HG02759 (cell line): ENCODE measurements at regions not wholly inside any gene's neighbourhood (a gene's known extent, or its start where the extent isn't known, plus 50 kb on each side); places are given as distances from the start of the nearest gene placed in this dataset.
A peak's percentile ranks its signal among the peaks of the same experiment; 100 is the strongest.
"Not testable (repeated sequence)": the region's sequence is repeated elsewhere in the genome, so short reads cannot be mapped to it uniquely, and the experiment has no call there.

ENCODE experiments used
- ATAC-seq: cut with Tn5 transposase; IDR thresholded peaks from one replicate; pipeline ENCODE4 v1.9.1; 2021; ENCODE audit warnings: mild to moderate bottlenecking, moderate library complexity; ENCODE audit not compliant: unreplicated experiment

DNA sequence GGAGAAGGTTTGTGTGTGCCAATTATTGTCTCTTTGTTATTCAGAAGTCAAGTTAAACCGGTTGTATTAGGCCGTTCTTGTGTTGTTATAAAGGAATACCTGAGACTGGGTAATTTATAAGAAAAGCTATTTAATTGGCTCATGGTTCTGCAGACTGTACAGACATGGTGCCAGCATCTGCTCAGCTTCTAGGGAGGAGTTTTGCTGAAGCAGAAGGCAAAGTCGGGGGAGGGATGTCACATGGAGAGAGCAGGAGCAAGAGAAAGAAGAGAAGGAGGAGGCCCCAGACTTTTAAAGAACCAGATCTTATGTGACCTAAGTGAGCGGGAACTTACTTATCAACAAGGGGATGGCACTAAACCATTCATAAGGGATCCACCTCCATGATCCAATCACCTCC lies 349.3 kb upstream of the PCDH18 start:
- no peak for ATAC-seq

DNA sequence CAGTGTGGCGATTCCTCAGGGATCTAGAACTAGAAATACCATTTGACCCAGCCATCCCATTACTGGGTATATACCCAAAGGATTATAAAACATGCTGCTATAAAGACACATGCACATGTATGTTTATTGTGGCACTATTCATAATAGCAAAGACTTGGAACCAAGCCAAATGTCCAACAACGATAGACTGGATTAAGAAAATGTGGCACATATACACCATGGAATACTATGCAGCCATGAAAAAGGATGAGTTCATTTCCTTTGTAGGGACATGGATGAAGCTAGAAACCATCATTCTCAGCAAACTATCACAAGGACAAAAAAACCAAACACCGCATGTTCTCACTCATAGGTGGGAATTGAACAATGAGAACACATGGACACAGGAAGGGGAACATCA lies 335.8 kb upstream of the PCDH18 start:
- not testable (repeated sequence) for ATAC-seq

DNA sequence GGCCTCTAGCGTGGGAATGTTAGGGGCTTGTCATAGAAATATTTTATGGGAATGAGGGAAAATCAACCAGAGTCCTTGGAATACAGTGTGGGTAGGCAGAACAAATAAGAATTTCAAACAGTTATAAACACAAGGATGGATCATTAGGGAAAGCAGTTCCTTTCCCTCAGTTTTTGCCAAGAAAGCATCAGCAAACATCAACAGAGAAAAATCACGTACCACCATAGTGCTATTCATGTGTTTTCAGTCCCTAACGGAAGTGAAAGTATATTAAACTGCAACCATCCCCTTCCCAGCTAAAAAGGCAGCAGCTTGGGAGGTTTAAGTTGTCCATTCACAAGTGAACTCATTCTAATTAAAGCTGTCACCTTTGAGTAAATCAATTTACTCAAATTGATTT lies 334.4 kb upstream of the PCDH18 start:
- no peak for ATAC-seq

DNA sequence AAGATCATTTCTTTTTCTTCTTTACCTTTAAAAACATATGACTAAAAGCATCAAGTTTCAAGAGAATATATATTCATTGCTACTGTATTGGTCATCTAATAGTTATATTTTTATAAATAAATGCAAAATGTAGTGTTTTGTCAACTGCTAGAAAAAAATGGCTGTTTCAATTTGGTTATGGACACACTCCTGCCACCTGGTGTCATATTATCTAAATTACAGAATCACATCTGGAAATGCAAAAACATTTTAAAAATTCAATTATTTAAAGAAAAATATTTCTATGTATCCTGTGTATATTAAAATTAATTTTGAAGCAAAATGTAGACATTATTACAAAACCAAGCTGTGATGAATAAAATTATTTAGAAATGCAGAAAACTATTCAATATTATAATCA lies 329.4 kb upstream of the PCDH18 start:
- no peak for ATAC-seq

DNA sequence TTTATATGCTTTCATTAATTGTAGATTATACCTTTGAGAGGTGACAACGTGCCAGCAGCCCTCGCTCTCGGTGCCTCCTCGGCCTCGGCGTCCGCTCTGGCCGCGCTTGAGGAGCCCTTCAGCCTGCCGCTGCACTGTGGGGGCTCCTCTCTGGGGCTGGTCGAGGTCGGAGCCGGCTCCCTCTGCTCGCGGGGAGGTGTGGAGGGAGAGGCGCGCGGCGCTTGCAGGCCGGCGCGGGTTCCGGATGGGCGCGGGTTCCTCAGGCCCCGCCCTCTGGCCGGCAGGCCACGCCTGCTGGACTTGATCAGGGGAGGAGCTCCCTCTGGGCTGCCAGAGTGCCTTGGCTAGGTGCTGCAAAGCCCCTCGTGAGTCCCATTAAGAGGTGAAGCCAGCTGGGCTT lies 321.1 kb upstream of the PCDH18 start:
- ATAC-seq = no peak

DNA sequence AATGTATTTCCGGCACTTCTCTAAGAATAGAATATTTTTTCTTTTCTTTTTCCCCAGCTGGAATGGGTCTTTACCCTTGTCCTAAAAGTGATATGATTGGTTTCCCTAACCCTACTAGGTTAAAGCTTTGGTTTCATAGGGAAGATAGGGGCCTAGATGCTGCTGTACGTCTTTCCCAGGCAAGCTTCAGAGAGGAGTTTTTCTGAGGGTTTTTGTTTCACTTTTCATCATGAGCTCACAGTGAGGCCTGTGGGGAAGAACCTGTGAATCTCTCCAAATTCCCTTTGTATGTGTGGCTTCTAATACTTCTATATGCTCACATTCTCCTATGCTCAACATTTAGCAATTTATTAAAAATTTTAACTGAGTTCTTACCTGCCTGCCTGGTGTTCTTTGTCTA lies 320.0 kb upstream of the PCDH18 start:
- ATAC-seq = no peak

DNA sequence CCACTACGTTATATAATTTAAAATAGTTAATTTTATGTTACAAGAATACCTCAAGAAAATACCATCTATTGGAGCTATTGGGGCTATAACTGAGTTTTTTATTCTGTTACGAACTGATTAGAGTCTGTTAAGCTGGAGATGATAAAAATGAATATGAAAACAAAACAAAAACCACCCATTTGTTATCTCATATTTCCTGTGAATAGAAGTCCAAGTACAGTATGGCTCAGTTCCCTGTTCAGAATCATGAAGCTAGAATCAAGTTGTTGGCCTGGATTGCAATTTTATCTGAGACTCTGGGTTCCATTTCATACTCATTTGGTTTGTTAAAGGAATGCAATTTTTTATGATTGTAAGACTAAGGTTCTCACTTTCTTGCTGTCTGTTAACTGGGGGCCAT lies 319.1 kb upstream of the PCDH18 start:
- ATAC-seq = no peak

DNA sequence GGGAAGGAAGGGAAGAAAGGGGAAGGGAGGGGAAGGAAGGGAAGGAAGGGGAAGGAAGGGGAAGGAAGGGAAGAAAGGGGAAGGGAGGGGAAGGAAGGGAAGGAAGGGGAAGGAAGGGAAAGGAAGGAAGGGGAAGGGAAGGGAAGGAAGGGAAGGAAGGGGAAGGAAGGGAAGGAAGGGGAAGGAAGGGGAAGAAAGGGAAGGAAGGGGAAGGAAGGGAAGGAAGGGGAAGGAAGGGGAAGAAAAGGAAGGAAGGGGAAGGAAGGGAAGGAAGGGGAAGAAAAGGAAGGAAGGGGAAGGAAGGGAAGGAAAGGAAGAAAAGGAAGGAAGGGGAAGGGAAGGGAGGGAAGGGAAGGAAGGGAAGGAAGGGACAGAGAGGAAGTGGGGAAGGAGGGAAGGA lies 295.7 kb upstream of the PCDH18 start:
- ATAC-seq = not testable (repeated sequence)

DNA sequence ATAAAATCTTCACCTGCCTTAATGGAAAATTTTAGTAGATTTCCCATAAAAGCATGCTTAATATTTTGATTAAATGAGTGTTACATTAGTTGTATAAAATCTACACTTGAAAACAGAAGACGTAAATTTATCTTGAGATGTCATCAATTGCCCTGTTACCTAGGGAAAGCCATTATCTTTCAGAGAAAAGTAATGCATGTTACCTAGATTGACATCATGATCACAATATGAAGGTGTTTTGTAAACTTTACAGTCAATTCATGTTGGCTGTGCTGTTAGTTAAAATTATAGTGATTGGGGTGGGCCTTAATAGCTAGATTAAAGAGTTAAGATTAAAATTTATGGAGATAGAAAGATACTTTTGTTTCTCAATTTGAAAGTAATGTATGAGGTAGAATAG lies 293.2 kb upstream of the PCDH18 start:
- no peak for ATAC-seq

DNA sequence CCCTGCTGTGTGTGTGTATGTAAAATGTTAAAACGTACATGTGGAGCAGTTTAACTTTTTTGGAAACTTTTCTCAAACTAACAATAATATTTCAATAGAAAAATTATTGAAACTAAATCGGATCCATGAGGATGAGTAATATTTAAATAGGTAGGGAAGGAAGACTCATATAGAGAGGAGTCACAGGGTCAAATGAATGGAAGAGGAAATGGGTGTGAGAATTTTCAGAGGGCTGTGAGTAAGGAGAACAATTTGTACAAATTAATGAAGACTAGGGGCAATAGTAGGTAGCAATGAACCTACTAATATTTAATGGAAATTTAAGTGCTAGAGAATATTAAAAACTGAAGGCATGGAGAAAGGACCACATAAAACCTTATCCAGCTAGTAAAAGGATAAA lies 290.7 kb upstream of the PCDH18 start:
- no peak for ATAC-seq

DNA sequence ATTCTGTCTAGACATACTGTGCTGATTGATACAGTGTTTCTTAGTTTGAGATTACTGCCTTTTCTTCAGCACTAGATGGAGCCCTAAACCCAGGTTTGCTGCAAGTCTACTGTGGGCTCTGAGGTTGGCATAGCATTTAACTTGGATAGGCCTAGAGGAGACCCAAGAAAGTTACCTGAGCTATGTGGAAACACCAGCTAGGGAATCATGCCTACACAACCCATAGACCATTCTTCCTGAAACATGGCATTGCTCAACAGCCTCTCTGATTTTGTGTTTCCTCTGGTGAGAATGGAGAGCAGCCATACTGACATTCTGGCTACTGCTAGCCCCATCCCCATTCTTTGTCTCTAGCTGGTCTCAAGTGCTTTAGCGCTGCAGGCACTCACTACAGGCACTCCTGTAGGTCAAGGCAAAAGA lies 287.7 kb upstream of the PCDH18 start:
- peak; percentile 92 for ATAC-seq

DNA sequence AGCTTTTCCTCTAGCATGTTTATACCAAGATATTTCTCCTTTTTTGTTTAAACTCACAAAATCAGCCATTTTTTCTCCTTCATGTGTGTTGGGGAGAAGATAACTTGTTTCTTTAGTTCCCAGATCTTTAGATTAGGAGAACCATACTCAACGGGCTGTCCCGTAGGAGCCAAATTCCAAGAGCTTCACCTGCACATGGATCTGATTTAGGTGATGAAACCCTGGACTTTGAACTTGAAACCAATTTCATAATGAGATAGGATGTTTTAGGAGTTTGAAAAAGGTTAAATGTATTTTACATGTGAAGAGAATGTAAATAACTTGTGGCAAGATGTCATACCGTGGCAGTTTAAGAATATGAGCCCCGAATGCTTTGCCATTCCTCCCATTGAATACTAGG lies 280.0 kb upstream of the PCDH18 start:
- no peak for ATAC-seq

DNA sequence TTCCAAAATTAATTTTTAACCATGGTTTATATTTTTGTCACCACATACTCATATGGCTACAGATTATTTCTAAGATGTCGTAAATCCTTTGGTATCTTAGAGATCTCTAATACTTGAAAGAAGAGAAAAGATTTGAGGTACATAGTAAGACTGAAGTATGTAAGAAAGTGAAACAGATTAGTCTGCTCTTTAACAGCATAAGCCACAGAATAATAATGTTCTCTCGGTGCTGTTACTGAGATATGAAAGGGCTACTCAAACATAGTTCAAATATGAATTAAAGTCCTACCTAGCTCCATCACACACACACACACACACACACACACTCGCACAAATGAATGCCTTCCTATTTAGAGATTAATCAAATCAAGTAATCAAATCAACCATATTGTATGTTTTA lies 274.1 kb upstream of the PCDH18 start:
- no peak for ATAC-seq

DNA sequence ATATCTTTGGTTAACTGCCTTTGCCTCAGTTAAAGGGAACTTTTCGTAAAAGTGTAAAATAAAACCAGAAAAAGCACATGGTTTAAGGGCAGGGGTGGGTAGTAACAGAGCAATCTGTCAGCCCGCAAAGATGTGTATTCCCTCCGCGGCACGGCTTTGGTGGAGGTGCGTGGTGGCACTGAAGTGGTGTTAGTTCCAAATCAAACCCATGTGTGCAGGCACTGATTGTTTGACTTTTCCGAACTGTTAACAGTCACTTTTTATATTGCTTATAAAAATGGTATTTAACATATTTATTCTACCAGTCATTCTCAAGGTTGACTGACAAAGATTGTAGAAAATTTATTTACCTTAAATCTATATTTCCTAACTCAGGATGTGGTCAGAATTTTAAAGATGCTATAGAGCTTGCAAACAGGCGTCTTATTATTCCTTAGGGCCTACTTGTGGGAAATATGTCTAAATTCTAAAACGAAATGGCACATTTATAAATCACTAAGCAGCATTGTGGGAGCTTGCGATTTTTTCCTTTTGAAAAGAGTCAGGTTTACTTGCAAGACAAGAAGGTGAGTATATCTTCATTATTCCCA lies 272.7 kb upstream of the PCDH18 start:
- no peak for ATAC-seq

DNA sequence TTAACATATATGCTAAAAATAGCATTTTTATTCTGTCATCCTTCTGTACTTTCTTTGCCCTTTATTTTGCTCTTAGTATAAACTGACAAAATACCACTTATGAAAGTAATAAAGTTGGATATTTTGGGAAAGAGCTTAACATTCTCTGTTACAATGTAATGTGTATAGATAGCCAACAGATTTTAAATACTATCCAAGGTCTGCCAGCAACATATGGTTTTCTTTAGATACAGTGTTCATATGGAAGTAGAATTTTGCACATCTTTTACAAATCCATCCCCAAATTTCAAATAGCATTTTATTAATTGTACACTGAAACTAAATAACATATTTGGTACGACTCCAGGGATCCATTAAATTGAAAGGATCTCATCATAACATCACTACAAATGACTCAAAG lies 268.6 kb upstream of the PCDH18 start:
- no peak for ATAC-seq

DNA sequence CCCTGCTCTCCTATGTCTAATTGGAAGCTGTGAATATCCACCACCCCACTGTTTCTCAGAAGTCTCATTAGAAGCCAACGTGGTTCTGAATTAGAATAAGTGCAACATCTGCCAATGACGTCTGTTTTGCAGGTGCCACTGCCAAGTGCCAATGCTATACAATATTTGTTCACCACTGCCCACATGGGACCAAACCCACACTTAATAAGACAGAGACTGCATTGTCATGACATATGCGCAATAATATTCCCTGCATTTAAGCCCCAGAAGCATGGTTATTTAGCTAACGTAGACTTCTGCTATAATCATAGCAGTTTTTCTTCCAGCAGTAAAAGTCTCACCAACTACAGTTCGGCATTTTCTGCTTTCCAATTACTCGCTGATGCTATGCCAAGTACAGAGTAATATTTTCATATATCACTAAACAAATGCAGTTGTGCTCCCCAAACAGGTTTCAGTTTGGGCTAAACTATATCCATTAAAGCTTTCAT lies 262.5 kb upstream of the PCDH18 start:
- no peak for ATAC-seq

DNA sequence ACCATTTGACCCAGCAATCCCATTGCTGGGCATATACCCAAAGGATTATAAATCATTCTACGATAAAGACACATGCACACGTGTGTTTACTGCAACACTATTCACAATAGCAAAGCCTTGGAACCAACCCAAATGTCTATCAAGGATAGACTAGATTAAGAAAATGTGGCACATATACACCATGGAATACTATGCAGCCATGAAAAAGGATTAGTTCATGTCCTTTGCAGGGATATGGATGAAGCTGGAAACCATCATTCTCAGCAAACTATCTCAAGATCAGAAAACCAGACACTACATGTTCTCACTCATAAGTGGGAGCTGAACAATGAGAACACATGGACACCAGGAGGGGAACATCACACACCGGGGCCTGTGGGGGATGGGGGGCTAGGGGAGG lies 257.0 kb upstream of the PCDH18 start:
- not testable (repeated sequence) for ATAC-seq

DNA sequence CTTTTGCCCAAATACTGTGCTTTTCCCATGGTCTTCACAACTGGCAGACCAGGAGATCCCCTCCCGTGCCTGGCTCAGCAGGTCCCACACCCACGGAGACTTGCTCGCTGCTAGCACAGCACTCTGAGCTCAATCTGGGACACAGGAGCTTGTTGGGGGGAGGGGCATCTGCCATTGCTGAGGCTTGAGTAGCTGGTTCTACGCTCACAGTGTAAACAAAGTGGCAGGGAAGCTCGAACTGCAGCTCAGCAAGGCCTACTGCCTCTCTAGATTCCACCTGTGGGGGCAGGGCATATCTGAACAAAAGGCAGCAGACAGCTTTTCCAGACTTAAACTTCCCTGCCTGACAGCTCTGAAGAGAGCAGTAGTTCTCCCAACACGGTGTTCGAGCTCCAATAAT lies 251.6 kb upstream of the PCDH18 start:
- ATAC-seq = not testable (repeated sequence)

DNA sequence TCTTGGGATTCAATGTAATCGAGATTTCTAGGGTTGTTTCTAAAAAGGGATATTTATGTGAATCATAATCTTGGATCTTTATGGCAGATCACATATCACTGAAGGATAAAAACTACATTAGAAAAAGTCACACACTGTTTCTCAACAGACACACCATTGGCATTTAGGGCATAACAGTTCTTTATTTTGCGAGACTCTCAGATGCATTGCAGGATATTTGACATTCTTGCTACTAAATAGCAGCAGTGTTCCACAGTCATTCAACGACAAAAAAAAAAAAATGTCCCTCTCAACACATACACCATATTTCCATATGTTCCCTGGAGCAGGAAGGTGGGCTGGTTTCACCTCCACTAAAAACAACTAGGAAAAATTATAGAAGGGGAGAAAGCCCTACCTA lies 243.4 kb upstream of the PCDH18 start:
- no peak for ATAC-seq

DNA sequence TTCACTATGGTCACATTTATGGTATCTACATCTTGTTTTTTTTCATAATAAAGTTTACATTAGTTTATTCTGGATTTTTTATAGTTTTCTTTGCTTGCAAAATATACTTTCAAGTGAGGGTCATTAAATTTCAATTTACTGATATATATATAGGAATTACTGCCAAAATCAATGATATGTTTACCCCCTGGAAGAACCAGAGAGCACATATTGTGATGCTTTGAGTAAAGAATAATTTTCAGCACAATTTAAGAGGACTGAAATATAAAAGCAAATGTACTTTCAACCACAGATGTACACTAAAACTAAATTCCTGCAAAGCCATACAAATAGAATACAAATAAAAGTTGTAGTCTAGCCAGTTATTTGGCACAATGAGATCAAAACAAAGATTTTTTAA lies 242.2 kb upstream of the PCDH18 start:
- ATAC-seq = no peak

DNA sequence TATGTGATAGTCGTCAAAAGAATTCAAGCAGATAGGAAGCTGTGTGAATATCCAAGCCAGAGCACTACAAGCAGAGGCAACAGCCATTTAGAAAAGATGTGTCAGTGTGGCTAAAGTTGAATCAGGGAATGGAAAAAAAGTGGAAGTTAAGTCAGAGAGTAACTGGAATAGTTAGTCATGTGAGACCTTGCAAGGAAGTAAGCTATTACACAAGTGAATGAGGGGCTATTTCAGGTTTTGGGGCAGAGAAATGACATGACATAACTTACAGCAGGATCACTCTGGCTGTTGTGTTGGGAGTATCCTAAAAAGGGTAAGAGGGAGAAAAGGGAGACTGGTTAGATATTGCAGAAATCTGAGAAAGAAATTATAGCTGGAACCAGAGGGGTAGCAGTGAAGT lies 236.6 kb upstream of the PCDH18 start:
- ATAC-seq = no peak

DNA sequence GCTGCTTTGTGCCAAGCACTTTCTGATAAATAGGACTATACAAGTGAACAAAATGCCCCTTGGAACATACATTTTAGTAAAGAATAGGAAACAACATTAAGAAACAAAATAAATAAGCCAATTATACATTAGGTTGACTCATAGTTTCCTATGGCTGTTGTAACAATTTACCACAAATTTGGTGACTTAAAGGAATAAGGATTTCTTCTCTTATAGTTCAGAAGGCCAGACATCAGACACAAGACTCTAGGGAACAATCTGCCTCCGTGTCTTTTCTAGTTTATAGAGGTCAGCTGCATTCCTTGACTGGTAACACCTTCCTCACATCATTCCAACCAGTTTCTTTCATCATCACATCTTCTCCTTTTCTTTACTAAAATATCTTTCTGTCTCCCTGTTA lies 235.9 kb upstream of the PCDH18 start:
- ATAC-seq = no peak

DNA sequence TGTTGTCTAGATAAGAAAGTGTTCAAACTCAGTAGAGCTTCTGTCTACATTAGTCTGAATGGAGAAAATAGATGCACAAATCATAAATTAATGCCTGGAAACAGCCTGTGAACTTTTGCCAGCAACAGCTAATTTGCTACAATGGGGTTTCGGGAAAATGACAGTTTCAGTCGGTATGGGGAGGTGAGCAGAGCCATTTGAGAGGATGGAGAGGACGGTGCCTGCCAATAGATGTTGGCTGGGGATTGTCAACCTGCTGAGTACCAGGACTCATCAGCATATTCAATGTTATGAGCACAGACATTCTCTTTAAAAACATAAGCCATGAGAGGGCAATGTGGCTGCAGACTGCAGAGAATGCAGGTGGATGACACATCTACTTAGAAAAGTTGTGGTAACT lies 230.3 kb upstream of the PCDH18 start:
- ATAC-seq = no peak
